ENCODE measurements at regions not wholly inside any gene's neighbourhood (a gene's known extent, or its start where the extent isn't known, plus 50 kb on each side); places are given as distances from the start of the nearest gene placed in this dataset.
"Not testable (repeated sequence)": the region's sequence is repeated elsewhere in the genome, so short reads cannot be mapped to it uniquely, and the experiment has no call there.

GRCh38 chr9:62817214-62817613 is 1627.4 kb downstream of the SPATA31A7 start:
- H3K4me1 ChIP-seq; H3K36me3 ChIP-seq; H3K4me3 ChIP-seq; DNase-seq; H3K9me3 ChIP-seq (replicated peaks); H3K27me3 ChIP-seq; H3K27ac ChIP-seq: not testable (repeated sequence)

- not testable (repeated sequence) for H3K4me1 ChIP-seq; H3K4me3 ChIP-seq; DNase-seq; H3K27ac ChIP-seq; H3K9me3 ChIP-seq (replicated peaks); H3K27me3 ChIP-seq; H3K36me3 ChIP-seq
Measured at GRCh38 chr9:62822185-62822584, 1632.3 kb downstream of the SPATA31A7 start.

DNA sequence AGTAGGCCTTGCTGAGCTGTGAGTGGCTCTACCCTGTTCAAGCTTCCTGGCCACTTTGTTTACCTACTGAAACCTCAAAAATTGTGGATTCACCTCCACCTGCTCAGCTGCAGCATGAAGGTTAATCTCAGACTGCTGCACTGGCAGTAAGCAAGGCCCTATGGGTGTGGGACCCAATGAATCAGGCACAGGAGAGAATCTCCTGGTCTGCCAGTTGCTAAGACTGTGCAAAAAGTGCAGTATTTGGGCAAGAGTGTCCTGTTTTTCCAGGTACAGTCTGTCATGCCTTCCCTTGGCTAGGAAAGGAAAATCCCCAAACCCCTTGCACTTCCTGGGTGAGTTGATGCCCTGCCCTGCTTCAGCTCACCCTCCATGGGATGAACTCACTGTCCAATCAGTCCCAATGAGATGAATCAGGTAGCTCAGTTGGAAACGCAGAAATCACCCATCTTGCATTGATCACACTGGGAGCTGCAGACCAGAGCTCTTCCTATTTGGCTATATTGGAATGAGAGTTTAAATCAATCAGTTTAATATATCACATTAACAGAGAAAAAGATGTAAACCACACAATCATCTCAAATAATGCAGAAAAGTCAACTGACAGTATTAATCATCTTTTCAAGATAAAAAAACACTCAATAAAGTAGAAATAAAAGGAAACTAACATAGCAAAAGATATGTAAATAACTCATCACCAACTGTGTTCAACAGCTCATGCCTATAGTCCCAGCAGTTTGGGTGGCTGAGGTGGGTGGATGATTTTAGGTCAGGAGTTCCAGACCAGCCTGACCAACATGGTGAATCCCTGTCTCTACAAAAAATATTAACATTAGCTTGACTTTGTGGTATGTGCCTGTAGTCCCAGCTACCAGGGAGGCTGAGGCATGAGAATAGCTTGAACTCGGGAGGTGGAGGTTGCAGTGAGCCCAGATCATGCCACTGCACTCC is 1638.4 kb downstream of the SPATA31A7 start:
- H3K36me3 ChIP-seq; H3K27me3 ChIP-seq; H3K9me3 ChIP-seq (replicated peaks); H3K27ac ChIP-seq; H3K4me1 ChIP-seq; H3K4me3 ChIP-seq; DNase-seq: not testable (repeated sequence)

DNA sequence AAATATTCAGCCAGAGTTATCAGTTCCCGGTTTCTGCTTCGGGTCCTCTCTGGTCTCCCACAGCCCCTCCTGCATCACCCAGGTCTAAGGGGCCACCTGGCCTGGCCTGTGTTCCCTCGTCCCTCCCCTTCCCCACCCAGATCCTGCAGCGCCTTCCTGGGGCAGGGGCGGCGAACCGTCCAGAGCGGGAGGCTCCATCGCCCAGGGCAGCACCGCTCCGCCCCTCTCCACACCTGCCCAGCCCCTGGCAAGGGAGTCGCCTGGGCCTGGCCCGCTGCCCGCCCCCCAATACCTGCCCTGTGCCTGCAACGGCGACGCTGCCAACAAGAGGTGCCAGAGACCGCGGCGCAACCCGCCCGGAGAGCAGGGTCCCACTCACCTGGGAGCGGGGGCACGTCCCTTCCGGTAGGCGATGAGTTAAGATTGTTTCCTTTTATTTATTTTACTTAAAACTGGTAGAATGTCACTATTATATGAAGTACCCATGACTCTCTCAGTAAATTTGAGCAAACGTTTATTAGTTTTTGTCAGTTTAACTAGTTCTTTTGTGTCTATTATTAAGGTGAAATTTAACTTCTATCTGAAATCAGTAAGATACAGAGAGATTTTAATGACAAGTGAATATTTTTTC is 1641.1 kb downstream of the SPATA31A7 start:
- H3K36me3 ChIP-seq; H3K27ac ChIP-seq; H3K4me1 ChIP-seq; H3K27me3 ChIP-seq; H3K4me3 ChIP-seq; DNase-seq; H3K9me3 ChIP-seq (replicated peaks): not testable (repeated sequence)

DNA sequence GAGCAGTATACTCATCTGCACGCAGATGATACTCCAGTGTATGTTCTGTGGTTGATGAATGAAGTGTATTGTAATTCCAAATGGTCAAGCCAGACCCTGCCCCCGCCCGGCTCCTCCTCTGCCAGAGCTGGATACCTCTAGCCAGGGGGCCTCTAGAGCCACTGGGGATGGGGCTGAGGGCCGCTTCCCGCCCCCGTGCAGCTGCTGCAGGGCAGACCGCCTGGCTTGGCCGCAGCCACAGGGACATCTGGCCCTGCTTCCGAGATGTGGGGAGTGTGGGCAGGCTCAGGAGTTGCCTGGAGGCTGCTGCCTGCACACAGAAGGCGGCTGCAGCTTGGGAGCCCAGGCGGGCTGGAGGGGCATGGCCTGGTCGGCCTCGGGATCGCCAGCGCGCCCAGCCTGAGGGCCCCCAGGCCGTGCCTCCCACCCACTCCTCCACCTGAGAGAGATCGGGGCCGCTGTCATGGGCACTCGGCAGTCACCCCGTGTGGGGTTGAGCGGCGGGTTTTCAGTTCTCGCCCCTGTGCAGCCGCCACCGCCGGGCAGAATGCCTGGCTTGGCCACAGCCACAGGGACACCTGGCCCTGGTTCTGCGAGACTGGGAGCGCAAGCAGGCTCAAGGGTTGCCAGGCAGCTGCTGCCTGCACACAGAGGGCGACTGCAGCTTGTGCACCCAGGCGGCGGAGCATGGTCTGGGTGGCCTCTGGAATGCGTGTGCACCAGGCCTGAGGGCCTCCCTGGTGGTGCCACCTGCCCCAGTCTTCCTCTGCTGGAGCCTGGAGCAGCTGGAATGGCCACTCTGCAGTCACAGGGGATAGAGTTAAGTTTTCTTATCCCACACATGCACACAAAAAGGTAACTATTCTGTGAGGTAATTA is 1643.7 kb downstream of the SPATA31A7 start:
- H3K36me3 ChIP-seq; H3K27me3 ChIP-seq; H3K9me3 ChIP-seq (replicated peaks); H3K27ac ChIP-seq; H3K4me1 ChIP-seq: not testable (repeated sequence)
- H3K4me3 ChIP-seq = peak overlapping the region; percentile 26; the same call in 1 of the 2 replicates
- peak; percentile 91 to 95 for DNase-seq

DNA sequence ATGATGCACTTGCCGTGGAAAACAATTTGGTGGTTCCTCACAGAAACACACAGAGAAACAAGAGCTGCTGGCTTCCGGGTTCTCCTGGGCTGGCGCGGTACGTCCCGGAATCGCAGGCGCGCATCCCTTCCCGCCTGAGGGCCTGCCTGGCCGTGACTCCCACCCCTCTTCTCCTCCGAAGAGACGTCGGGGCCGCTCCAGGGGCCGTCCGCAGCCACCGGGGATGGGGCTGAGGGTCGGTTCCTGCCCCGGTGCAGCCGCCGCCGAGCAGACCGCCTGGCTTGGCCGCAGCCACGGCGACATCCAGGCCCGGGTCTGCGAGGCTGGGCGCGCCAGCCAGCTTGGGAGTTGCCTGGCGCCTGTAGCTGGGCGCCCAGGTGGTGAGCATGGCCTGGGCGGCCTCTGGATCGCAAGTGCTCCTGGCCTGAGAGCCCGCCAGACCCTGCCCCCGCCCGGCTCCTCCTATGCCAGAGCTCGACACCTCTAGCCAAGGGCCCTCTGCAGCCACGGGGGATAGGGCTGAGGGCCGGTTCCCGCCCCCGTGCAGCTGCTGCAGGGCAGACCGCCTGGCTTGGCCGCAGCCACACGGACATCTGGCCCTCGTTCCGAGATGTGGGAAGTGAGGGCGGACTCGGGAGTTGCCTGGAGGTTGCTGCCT is 1647.5 kb downstream of the SPATA31A7 start:
- H3K9me3 ChIP-seq (replicated peaks); H3K36me3 ChIP-seq; H3K27me3 ChIP-seq; H3K4me1 ChIP-seq: not testable (repeated sequence)
- Histone ChIP-seq H3K27ac (peak overlapping the region; percentile 97), H3K4me3 (peak overlapping the region; percentile 96)
- peak; percentile 78 to 92 for DNase-seq

- H3K4me3 ChIP-seq = peak overlapping the region; percentile 96
- H3K36me3 ChIP-seq; H3K9me3 ChIP-seq (replicated peaks); H3K27me3 ChIP-seq; H3K4me1 ChIP-seq: not testable (repeated sequence)
- peak overlapping the region; percentile 97 for H3K27ac ChIP-seq
- DNase-seq = peak; percentile 97 to 100
Measured at GRCh38 chr9:62838024-62838718, 1648.3 kb downstream of the SPATA31A7 start.

- not testable (repeated sequence) for H3K9me3 ChIP-seq (replicated peaks); H3K27me3 ChIP-seq; H3K27ac ChIP-seq; H3K4me1 ChIP-seq; H3K36me3 ChIP-seq; DNase-seq
- peak overlapping the region; percentile 24; the same call in 1 of the 2 replicates for H3K4me3 ChIP-seq
Measured at GRCh38 chr9:62839168-62839567, 1649.3 kb downstream of the SPATA31A7 start.

DNA sequence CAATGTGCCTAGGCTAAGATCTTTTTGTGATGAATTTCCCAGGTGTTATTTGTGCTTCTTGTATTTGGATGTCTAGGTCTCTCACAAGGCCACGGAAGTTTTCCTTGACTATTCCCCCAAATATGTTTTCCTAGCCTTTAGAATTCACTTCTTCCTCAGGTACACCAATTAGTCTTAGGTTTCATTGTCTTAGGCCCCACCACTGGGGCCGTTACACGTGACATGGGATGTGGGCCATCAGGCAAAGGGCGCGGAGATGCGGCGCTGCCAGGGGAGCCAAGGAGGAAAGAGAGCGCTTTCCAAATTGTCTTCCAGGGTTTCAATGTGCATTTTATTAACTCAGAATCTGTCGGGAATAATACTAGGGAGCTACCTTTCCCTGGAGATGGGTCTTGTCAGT is 1653.3 kb downstream of the SPATA31A7 start:
- H3K27ac ChIP-seq; H3K36me3 ChIP-seq; H3K27me3 ChIP-seq; H3K9me3 ChIP-seq (replicated peaks); H3K4me1 ChIP-seq; DNase-seq; H3K4me3 ChIP-seq: not testable (repeated sequence)

DNA sequence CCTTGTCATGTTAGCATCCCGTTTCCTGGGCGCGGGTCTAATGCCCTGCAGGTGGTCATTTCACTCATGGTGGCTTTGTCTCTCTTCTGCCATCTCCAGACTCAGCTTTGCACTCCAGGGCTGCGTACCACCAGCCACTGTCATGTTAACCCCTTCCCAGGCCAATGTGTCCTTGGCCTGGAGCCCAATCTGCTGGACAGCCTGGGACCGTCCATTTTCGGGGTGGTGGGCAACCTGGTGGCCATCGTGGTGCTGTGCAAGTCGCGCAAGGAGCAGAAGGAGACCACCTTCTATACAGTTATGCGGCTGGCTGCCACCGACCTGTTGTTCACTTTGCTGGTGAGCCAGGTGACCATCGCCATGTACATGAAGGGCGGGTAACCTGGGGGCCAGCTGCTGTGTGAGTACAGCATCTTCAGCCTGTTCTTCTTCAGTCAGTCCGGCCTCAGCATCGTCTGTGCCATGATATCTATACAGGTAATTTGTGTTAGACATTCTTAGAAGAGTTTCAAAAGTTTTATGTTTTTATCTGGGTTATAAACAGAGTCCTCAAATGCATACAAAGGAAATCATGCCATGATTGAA is 1654.0 kb downstream of the SPATA31A7 start:
- not testable (repeated sequence) for H3K27ac ChIP-seq; DNase-seq; H3K4me3 ChIP-seq; H3K4me1 ChIP-seq; H3K36me3 ChIP-seq; H3K27me3 ChIP-seq; H3K9me3 ChIP-seq (replicated peaks)

- not testable (repeated sequence) for H3K27me3 ChIP-seq; H3K4me1 ChIP-seq; H3K4me3 ChIP-seq; DNase-seq; H3K27ac ChIP-seq; H3K36me3 ChIP-seq; H3K9me3 ChIP-seq (replicated peaks)
Measured at GRCh38 chr9:62844681-62845185, 1654.9 kb downstream of the SPATA31A7 start.

- H3K4me3 ChIP-seq; H3K4me1 ChIP-seq; H3K9me3 ChIP-seq (replicated peaks); H3K27me3 ChIP-seq; H3K27ac ChIP-seq; H3K36me3 ChIP-seq: not testable (repeated sequence)
- peak in 1 of 2 experiments; percentile 0 for DNase-seq
Measured at GRCh38 chr9:62848258-62848657, 1658.4 kb downstream of the SPATA31A7 start.

GRCh38 chr9:62849991-62850390 is 1660.2 kb downstream of the SPATA31A7 start:
- peak in 1 of 2 experiments; percentile 47 for DNase-seq
- not testable (repeated sequence) for H3K36me3 ChIP-seq; H3K27me3 ChIP-seq; H3K4me3 ChIP-seq; H3K9me3 ChIP-seq (replicated peaks); H3K4me1 ChIP-seq; H3K27ac ChIP-seq

- H3K27ac ChIP-seq; H3K36me3 ChIP-seq; H3K27me3 ChIP-seq; H3K4me1 ChIP-seq; H3K9me3 ChIP-seq (replicated peaks); DNase-seq; H3K4me3 ChIP-seq: not testable (repeated sequence)
Measured at GRCh38 chr9:62857280-62857679, 1667.4 kb downstream of the SPATA31A7 start.
